ENCODE measurements at regions not wholly inside any gene's neighbourhood (a gene's known extent, or its start where the extent isn't known, plus 50 kb on each side); places are given as distances from the start of the nearest gene placed in this dataset.

DNA sequence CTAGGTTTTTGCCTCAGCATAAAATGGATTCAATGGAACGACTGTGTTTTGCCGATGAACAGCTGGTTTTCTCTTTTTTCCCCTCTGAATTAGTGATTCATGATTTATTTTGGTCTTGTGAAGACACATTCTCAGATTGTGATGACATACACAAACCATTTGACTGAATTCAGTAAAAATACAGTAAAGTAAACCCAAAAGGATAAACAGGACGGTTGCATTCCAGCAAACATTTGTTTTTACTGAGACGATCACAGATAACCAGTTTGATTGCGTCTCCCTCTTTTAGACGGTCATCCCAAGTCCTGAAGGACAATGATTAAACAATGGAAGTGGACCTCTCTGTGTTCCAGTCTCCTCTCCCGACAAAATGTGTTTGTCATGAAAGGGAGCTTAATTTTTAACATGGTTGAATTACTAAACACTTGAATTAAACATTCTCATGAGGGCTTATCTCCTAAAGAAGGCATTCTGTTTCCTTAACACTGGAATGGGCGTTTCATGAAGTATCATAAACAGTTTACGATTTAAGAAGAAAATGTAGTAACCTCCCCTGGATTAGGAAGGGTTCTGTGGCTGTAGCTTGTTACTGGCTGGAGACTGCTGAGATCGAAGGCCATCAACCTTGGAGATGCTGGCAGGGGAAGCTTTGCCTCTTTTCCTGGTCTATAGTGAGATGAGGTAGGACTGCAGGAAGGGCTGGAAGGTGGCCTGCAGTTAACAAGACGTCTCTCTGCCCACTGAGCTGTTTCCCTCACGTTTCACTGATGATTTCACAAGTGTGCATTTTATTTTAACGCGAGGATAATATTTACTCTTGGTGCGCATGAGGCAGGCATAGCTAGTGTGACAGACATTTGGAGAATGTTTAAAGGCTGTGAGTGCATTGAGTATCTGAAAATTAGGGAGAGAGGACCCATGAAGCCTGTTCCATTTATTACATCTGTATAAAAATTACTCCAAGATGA, 457.9 kb downstream of the FGF9 start:
- TF ChIP-seq POLR2A (IDR thresholded peaks at IDR 0.05) (no peak), CTCF (IDR thresholded peaks at IDR 0.05) (no peak), EP300 (IDR thresholded peaks at IDR 0.05) (no peak)
